Caco-2 (cell line): ENCODE measurements at regions not wholly inside any gene's neighbourhood (a gene's known extent, or its start where the extent isn't known, plus 50 kb on each side); places are given as distances from the start of the nearest gene placed in this dataset.

Experiments
- BruUV-seq: library from RNA; stranded (reverse); fragments of 400-500 nt; replicated peaks from 2 replicates; lab custom pipeline; 2021; lab: Mats Ljungman, UMichigan
- CTCF ChIA-PET: fragments of 300-600 bp; sonication (Branson Sonifier 250); formaldehyde crosslinking; loops from one replicate; lab custom pipeline; 2022; ENCODE audit warnings: antibody characterized with exemption; lab: Charles Lee
- POLR2A ChIA-PET: fragments of 300-600 bp; sonication (Branson Sonifier 250); formaldehyde crosslinking; loops from one replicate; lab custom pipeline; 2022; ENCODE audit warnings: antibody characterized with exemption; lab: Charles Lee
- DNase-seq, 2 experiments: peaks; one replicate each; pipeline versions ENCODE4 v3.0.0 to v3.0.0-alpha.2; 2020 to 2022
- H3K27me3 ChIP-seq: replicated peaks from 2 replicates; pipeline ENCODE4 v1.6.0; 2011; ENCODE audit warnings: low read length; ENCODE audit not compliant: control insufficient read depth, insufficient read depth
- H3K36me3 ChIP-seq: 2 replicates; pipeline ENCODE4 v1.5.1; 2011; ENCODE audit warnings: low read length; ENCODE audit not compliant: control insufficient read depth, insufficient read depth
- H3K4me1 ChIP-seq: fragments of 250-450 bp; sonication (Bioruptor Pico); 2 replicates; pipeline ENCODE4 v1.5.1; 2020; ENCODE audit warnings: mild to moderate bottlenecking
- H3K4me3 ChIP-seq: 2 replicates; pipeline ENCODE4 v1.5.1; 2011; ENCODE audit warnings: low read depth, mild to moderate bottlenecking, control low read depth, low read length
- H3K9me3 ChIP-seq: fragments of 250-450 bp; sonication (Bioruptor Pico); 2 replicates; pipeline ENCODE4 v1.5.1; 2020; ENCODE audit warnings: mild to moderate bottlenecking, moderate library complexity
- H3K27ac Mint-ChIP-seq: one replicate; pipeline ENCODE4 v1.8.0; 2022; ENCODE audit warnings: mixed read lengths; ENCODE audit not compliant: unreplicated experiment
- H3K27me3 Mint-ChIP-seq: one replicate; pipeline ENCODE4 v1.8.0; 2022; ENCODE audit warnings: mixed read lengths; ENCODE audit not compliant: insufficient read depth, unreplicated experiment
- H3K36me3 Mint-ChIP-seq: one replicate; pipeline ENCODE4 v1.8.0; 2022; ENCODE audit warnings: mild to moderate bottlenecking, mixed read lengths; ENCODE audit not compliant: insufficient read depth, unreplicated experiment
- H3K4me1 Mint-ChIP-seq: one replicate; pipeline ENCODE4 v1.8.0; 2022; ENCODE audit warnings: low read depth, mixed read lengths; ENCODE audit not compliant: unreplicated experiment
- H3K4me3 Mint-ChIP-seq: one replicate; pipeline ENCODE4 v1.8.0; 2022; ENCODE audit warnings: mild to moderate bottlenecking, moderate library complexity, mixed read lengths; ENCODE audit not compliant: unreplicated experiment
- H3K9me3 Mint-ChIP-seq: one replicate; pipeline ENCODE4 v1.8.0; 2022; ENCODE audit warnings: mixed read lengths; ENCODE audit not compliant: unreplicated experiment
- intact Hi-C: fragments of 100-400 bp; cut with micrococcal nuclease; formaldehyde crosslinking; loops from one replicate; pipeline ENCODE4 v1.10.0; 2022; ENCODE audit not compliant: unreplicated experiment
- TF ChIP-seq, protein P1 (sequence below), 2 experiments: fragments of 200-600 bp in 1 of 2; IDR thresholded peaks; 1 replicate in 1 of 2; 2 replicates in 1 of 2; pipeline versions ENCODE4 v1.5.1 to v1.8.0; 2011 to 2022; ENCODE audit warnings: antibody characterized with exemption in 1 of 2, control low read depth in 1 of 2, inconsistent platforms in 1 of 2, low read depth in 1 of 2, low read length in 1 of 2, mild to moderate bottlenecking in 1 of 2, moderate library complexity in 1 of 2; ENCODE audit not compliant: insufficient read depth in 1 of 2, severe bottlenecking in 1 of 2, unreplicated experiment in 1 of 2

DNA sequence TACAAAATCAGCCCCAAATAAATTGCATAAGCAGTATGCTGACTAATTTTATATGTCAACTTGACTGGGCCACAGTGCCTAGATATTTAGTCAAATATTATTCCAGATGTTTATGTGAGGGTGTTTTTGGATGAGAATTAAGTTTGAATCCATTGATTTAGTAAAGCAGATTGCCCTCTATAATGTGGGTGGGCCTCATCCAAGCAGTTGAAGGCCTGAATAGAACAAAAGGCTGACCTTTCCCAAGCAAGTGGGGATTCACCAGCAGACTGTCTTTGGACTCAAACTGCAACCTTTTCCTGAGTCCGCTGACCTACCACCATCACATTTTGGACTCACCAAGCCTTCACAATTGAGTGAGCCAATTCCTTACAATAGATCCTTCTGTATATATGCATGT lies 186.4 kb downstream of the ARHGAP12 start:
- CTCF ChIA-PET, result no interaction called here
- Histone ChIP-seq H3K4me1 (no peaks in the 10 kb centered on the region), H3K36me3 (no peaks in the 10 kb centered on the region), H3K9me3 (no peaks in the 10 kb centered on the region; the same call in 1 of the 2 replicates), H3K27me3 (no peaks in the 10 kb centered on the region), H3K4me3 (no peak overlapping the region)
- intact Hi-C loops, result no loop called here
- POLR2A ChIA-PET, result no interaction called here
- no TSS peak for BruUV-seq
- H3K4me1 Mint-ChIP-seq, result no peaks in the 10 kb centered on the region
- H3K27me3 Mint-ChIP-seq, result no peaks in the 10 kb centered on the region
- peaks cover under 1% of the 10 kb centered on the region for H3K9me3 Mint-ChIP-seq
- no peak for DNase-seq
- TF ChIP-seq, protein P1, sequence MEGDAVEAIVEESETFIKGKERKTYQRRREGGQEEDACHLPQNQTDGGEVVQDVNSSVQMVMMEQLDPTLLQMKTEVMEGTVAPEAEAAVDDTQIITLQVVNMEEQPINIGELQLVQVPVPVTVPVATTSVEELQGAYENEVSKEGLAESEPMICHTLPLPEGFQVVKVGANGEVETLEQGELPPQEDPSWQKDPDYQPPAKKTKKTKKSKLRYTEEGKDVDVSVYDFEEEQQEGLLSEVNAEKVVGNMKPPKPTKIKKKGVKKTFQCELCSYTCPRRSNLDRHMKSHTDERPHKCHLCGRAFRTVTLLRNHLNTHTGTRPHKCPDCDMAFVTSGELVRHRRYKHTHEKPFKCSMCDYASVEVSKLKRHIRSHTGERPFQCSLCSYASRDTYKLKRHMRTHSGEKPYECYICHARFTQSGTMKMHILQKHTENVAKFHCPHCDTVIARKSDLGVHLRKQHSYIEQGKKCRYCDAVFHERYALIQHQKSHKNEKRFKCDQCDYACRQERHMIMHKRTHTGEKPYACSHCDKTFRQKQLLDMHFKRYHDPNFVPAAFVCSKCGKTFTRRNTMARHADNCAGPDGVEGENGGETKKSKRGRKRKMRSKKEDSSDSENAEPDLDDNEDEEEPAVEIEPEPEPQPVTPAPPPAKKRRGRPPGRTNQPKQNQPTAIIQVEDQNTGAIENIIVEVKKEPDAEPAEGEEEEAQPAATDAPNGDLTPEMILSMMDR (IDR thresholded peaks at IDR 0.05; ENCODE audit: insufficient read depth in 1 of 2, low read depth in 1 of 2, low read length in 1 of 2, severe bottlenecking in 1 of 2, unreplicated experiment in 1 of 2), result no peak
- H3K36me3 Mint-ChIP-seq, result no peaks in the 10 kb centered on the region
- H3K4me3 Mint-ChIP-seq, result no peak overlapping the region
- H3K27ac Mint-ChIP-seq, result no peak overlapping the region

- Mint-ChIP-seq H3K27me3 (no peaks in the 10 kb centered on the region), H3K4me3 (no peak overlapping the region), H3K27ac (no peak overlapping the region), H3K9me3 (peaks cover 8% of the 10 kb centered on the region), H3K36me3 (no peaks in the 10 kb centered on the region), H3K4me1 (no peaks in the 10 kb centered on the region)
- Histone ChIP-seq H3K4me3 (no peak overlapping the region), H3K4me1 (no peaks in the 10 kb centered on the region), H3K36me3 (no peaks in the 10 kb centered on the region), H3K9me3 (no peaks in the 10 kb centered on the region; the same call in 1 of the 2 replicates), H3K27me3 (no peaks in the 10 kb centered on the region)
- CTCF ChIA-PET, result no interaction called here
- POLR2A ChIA-PET, result no interaction called here
- no TSS peak for BruUV-seq
- DNase-seq, result no peak
- intact Hi-C loops, result no loop called here
- TF ChIP-seq, protein P1 (IDR thresholded peaks at IDR 0.05; ENCODE audit: insufficient read depth in 1 of 2, low read depth in 1 of 2, low read length in 1 of 2, severe bottlenecking in 1 of 2, unreplicated experiment in 1 of 2), result no peak
These were observed 187.2 kb downstream of the ARHGAP12 start for GRCh38 chr10:31741473-31741872.

DNA sequence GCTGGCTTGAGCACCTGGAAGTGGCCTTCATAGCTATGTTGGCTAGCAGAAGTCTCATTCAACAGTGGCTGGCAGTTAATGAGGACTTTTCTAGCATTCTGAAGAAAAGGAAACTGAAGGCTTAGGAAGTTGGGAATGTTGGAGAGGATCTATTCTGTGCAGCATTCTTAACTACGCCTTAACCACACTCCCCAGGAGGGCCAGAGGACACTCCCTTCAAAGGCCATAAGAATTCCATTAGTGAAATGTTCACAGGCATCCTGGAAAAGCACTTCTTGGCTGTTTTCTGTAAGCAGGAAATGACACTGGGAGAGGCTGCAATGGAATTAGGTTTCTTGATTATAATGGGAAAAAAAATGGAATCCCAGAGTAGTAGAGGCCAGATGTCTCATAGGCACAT lies 188.9 kb downstream of the ARHGAP12 start:
- DNase-seq, result no peak
- peaks cover 8% of the 10 kb centered on the region for H3K9me3 Mint-ChIP-seq
- no peaks in the 10 kb centered on the region for H3K27me3 Mint-ChIP-seq
- no peaks in the 10 kb centered on the region; the same call in 1 of the 2 replicates for H3K9me3 ChIP-seq
- no peaks in the 10 kb centered on the region for H3K4me1 ChIP-seq
- ChIA-PET CTCF (no interaction called here), POLR2A (no interaction called here)
- BruUV-seq, result no TSS peak
- no peaks in the 10 kb centered on the region for H3K4me1 Mint-ChIP-seq
- no peaks in the 10 kb centered on the region for H3K36me3 Mint-ChIP-seq
- no peak overlapping the region for H3K4me3 ChIP-seq
- H3K27me3 ChIP-seq, result no peaks in the 10 kb centered on the region
- H3K27ac Mint-ChIP-seq, result no peak overlapping the region
- no peaks in the 10 kb centered on the region for H3K36me3 ChIP-seq
- no peak overlapping the region for H3K4me3 Mint-ChIP-seq
- intact Hi-C loops, result no loop called here
- TF ChIP-seq, protein P1 (IDR thresholded peaks at IDR 0.05; ENCODE audit: insufficient read depth in 1 of 2, low read depth in 1 of 2, low read length in 1 of 2, severe bottlenecking in 1 of 2, unreplicated experiment in 1 of 2), result no peak
